Testis (tissue), 2 donors: ENCODE measurements at regions not wholly inside any gene's neighbourhood (a gene's known extent, or its start where the extent isn't known, plus 50 kb on each side); places are given as distances from the start of the nearest gene placed in this dataset.

Source experiments
- CTCF ChIP-seq, 3 experiments: fragments of 450-650 bp in 2 of 3; fragments of 200-600 bp in 1 of 3; sonication (generic) in 1 of 3; IDR thresholded peaks; one replicate each; pipeline ENCODE4 v1.5.1; 2016 to 2019; ENCODE audit warnings: antibody characterized with exemption in 3 of 3, mild to moderate bottlenecking in 2 of 3, moderate library complexity in 1 of 3
- POLR2A ChIP-seq: fragments of 450-650 bp; IDR thresholded peaks from one replicate; pipeline ENCODE4 v1.6.1; 2017; ENCODE audit warnings: antibody characterized with exemption, mild to moderate bottlenecking, moderate library complexity

GRCh38 chr9:20219437-20219836 lies 402.9 kb downstream of the MLLT3 start:
- TF ChIP-seq POLR2A (no peak), CTCF (IDR thresholded peaks at IDR 0.05) (no peak)
